ENCODE measurements at regions not wholly inside any gene's neighbourhood (a gene's known extent, or its start where the extent isn't known, plus 50 kb on each side); places are given as distances from the start of the nearest gene placed in this dataset.
"Not testable (repeated sequence)": the region's sequence is repeated elsewhere in the genome, so short reads cannot be mapped to it uniquely, and the experiment has no call there.

GRCh38 chr1:169051171-169051570 is 55.3 kb upstream of the ATP1B1 start:
- TF ChIP-seq CTCF (IDR thresholded peaks at IDR 0.05; ENCODE audit: insufficient read depth, missing control alignments) = no peak
- no peak for FAIRE-seq

GRCh38 chr1:169052171-169052570 is 54.3 kb upstream of the ATP1B1 start:
- not testable (repeated sequence) for FAIRE-seq; DNase-seq (ENCODE audit: insufficient read length, low spot score)

More at GRCh38 chr1:169051171-169051570, 55.3 kb upstream of the ATP1B1 start:
- no peak for DNase-seq (ENCODE audit: insufficient read length, low spot score)

- FAIRE-seq (no peak), DNase-seq (ENCODE audit: insufficient read length, low spot score) (no peak)
- no peak for TF ChIP-seq CTCF (IDR thresholded peaks at IDR 0.05; ENCODE audit: insufficient read depth, missing control alignments)
These were observed 53.8 kb upstream of the ATP1B1 start for GRCh38 chr1:169052727-169053126.

GRCh38 chr1:169053196-169053595 is 53.3 kb upstream of the ATP1B1 start:
- no peak for TF ChIP-seq CTCF (IDR thresholded peaks at IDR 0.05; ENCODE audit: insufficient read depth, missing control alignments)
- FAIRE-seq = no peak
- no peak for DNase-seq (ENCODE audit: insufficient read length, low spot score)
